HG02588 (cell line): ENCODE measurements at regions not wholly inside any gene's neighbourhood (a gene's known extent, or its start where the extent isn't known, plus 50 kb on each side); places are given as distances from the start of the nearest gene placed in this dataset.

Experiments
- ATAC-seq: cut with Tn5 transposase; IDR thresholded peaks from one replicate; pipeline ENCODE4 v1.9.1; 2021; ENCODE audit warnings: mild to moderate bottlenecking, moderate library complexity; ENCODE audit not compliant: unreplicated experiment

DNA sequence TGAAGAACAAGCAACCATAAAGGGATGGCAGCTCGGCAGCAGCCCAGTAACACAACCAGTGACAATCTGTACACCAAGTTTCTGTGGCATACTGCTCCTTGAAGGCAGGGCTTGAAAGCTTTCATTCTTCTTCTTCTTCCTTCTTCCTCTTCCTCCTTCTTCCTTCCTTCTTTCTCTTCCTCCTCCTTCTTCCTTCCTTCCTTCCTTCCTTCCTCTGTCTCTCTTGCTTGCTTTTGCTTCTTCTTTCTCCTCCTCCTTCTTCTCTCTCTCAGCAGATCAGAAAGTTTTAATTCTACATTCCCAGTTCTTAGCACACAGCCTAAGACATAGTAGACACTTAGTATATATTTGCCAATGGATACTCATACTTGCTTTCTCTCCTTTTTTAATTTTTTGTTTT is 95.9 kb downstream of the GLUL start:
- no peak for ATAC-seq

DNA sequence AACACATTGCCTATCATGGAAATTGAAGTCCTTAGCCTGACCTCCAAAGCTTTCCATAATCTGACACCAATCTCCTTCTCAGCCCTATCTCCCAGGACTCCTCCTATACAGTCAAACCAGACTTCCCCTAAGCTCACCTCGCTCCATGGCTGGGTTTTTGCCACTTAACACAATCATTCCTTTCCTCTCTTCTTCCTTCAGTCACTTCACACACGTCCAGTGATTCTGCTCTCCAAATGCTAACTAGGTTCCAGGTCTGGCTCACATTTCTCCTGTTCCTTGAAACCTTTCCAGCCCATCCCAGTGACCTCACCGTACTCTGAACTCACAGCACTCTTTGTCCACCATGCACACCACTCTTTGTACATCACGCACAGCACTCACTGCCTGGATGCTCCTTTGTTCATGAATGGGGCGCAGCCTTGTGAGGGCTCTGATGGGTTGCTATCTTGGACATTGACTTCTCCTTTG is 98.4 kb downstream of the GLUL start:
- ATAC-seq, result no peak

DNA sequence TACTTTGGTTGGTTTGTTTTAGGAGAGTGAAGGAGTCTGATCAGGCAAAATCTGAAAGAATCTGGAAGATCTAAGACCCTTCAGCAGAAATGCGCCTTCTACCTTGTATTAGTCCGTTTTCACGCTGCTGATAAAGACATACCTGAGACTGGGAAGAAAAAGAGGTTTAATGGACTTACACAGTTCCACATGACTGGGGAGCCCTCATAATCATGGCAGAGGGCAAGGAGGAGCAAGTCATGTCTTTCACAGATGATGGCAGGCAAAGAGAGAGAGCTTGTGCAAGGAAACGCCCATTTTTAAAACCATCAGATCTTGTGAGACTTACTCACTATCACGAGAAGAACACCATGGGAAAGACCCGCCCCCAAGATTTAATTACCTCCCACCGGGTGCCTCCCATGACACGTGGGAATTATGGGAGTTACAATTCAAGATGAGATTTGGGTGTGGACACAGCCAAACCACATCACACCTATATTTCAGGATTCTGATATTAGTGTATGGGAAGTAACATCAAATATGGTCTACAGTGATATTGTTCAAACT is 99.3 kb downstream of the GLUL start:
- ATAC-seq, result no peak

DNA sequence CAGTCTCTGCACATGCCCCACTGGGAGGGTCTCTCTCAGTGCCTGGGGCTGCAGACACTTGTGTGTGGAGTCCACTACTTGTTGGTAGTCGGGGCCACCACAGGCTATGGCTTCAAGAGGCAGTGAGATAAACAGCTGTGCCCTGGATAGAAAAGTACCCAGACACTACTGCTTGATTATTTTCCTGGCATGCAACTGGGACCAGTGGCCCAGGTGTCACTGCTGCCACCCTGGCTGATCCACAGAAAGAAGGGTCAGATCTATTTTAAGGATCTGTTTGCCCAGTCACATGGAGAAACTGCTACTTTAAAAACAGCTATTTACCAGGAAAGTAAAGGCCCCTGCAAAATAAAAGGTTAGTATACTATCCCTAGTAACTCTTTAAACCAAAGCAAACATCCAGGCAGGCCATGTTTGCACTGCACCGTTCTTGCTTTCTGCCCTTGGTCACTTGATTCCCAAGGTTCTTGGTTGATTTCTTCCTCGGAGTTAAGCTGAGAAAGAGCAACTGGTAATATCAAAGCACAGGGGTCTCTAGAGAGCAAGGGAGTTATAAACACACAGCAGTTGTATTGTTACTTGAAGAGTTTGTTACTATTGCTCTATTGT is 99.9 kb downstream of the GLUL start:
- no peak for ATAC-seq

DNA sequence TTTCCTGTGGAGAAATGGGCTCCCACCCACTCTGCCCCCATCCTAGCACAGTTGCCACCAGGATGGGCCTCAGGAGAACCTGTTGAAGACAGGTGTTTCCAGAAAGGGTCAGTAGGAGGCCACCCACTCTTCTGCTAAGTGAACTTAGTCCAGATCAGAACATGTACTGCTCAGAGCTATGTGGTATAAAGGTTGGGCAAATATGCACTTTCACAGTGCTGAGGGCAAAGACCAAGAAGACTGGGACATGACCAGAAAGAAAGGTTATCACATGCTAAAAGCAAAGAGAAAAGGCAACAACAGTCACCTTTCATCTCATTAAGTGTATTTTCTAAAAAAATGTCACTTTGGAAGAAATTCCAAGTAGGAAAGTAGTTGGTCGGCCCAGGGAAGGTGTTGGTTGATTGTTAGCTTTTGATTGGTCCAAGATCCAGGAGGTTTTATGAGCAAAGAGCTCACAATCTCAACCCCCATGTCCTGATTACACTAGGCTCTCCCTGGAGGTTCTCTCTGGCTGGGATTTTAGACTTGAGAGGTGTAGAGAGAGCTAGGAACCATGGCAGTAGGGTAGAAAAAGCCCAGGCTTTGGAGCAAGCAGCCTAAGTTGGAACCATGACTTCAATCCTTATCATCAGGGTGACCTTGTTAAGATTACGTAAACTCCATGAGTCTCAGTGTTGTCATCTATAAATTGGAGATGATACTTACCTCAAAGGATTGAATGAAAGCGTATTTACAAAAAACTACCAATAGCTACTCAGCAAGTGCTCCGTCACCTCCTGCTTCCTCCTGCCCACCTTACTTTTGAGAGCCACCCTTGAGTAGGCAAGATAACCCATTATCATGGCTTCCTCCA is 102.6 kb downstream of the GLUL start:
- no peak for ATAC-seq

DNA sequence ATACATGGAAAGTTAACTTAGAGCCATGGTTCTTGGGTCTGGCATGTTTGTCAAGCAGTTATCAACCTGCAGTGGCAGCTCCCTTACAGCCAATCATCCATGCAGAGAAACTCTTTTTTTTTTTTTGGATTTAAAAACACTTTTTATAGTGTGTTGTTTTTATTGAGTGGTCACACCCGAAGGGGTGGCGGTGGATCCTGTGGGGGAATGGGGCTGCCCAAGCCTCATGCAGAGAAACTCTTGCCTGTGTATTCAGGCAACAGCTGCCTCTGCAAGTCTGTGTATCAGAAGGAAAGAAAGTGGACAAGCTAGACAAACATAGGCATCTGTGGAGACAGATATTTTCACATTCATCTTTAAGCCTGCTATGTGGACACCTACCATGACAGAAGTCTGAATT is 104.8 kb downstream of the GLUL start:
- no peak for ATAC-seq

DNA sequence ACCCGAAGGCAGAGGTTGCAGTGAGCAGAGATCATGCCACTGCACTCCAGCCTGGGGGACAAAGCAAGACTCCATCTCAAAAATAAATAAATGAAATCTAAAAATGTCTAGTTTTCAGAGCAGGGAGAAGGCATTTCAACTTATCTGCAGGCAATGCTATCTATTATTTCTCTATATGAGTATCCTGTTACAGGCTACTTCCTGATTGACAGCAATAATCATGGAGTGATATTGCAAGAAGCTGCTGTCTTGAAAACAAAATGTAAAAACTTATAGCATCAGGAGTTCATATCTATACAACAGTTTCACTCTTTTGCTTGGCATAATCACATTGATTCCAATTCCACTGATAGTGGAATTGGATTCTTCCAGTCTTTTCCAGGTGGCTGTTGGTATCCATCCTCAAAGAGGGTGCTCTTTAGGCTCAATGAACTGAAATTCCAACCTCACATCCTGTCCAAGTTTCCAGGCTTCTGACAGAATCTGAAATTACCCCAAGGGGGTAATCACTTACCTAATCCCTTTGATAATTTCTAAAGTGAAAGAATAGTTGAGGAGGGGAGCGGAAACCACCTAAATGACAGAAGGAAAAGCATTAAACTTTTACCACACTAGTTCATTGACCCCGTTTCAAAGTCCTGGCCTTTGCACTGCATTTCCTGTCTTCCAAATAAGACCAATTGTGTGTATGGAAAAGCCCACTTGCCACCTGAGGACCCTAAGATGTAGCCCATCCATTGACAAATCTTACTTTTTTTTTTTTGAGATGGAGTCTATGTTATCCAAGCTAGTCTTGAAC is 107.6 kb downstream of the GLUL start:
- no peak for ATAC-seq

DNA sequence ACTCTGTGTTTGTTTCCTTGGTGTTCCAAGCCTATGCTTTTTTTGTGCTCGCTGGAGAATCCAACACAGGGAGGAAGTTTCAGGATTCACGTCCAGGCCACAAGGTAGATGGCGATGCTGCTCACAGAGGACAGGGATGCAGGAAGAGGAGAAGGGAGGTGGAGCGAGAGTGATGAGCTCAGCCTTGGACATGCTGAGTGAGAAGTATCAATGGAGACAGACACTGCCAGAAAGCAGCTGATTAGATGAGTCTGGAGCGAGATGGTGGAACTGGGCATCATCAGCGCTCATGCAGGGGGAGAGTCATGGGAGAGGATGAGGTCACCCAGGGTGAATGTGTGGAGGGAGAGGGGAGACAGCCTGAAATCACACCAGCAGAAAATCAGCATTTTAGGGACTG is 110.0 kb downstream of the GLUL start:
- no peak for ATAC-seq

DNA sequence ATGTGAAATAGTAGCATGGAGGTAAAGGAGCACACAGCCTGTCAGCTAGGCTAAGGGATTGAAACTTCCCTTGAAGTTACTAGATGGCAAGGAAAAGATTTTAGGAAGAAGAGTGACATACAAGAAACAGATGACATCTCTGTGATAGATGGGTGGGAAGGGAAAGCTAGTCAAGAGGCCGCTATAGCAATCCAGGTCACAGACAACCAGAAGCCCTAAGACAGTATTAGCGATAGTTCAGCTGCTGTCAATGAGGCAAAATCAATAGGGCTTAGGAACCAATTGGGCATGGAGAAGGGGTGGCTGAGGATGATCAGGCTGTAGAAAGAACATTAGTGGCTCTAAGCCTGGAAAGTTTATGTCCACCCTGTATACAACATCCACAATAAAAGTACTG is 111.1 kb downstream of the GLUL start:
- no peak for ATAC-seq

DNA sequence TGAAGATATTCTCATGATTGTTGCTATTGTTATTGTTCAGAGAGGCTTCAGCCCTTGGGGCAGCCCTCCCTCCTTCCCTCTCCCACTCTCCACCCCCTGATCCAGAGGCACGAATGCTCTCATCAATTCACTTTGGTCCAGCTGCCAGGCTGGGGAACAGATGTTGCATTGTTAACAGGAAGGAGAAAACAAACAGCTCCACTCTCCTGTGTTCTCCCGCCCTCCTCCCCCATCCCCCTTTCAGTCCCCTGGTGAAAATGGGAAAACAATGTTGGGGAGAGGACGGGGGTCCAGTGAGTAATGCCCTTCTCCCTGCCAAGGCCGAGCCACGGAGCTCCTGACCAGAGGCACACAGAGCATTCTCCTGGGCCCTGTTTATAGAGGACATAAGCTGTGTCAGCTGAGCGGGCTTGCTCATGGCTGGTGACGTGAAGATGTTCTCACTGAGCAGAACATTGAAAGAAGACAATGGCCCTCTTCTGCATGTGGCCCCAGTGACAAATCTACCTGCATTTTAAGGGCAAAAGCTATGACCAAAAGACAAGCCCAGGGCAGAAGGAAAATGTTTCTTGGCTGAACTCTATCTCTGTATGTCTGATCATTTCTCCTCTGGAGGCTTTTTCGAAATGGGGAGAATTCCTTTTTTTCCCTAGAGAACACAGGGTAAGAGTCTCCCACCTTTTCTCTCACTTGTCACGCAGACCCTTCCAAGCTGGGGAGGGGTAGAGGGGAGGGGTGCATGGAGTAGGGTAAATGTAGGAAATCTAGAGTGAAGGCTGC is 111.7 kb downstream of the GLUL start:
- ATAC-seq, result no peak

DNA sequence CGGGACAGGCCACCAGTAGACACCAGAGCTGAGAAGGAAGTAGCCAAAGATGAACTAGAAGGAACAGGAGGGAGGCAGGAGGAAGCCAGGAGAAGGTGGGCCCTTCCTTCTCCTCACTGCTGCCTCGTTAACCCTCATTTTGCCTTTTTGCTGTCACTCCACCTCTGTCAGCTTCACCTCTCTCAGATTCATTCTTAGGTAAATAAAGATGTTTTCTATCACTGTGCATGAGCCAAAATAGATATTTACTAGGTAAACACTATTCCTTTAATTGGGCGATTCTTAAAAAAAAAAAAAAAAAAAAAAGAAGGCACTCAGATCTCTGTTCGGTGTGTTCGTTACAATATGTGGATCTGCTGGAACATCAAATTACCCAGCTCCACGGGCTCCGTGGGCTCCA is 112.3 kb downstream of the GLUL start:
- no peak for ATAC-seq

DNA sequence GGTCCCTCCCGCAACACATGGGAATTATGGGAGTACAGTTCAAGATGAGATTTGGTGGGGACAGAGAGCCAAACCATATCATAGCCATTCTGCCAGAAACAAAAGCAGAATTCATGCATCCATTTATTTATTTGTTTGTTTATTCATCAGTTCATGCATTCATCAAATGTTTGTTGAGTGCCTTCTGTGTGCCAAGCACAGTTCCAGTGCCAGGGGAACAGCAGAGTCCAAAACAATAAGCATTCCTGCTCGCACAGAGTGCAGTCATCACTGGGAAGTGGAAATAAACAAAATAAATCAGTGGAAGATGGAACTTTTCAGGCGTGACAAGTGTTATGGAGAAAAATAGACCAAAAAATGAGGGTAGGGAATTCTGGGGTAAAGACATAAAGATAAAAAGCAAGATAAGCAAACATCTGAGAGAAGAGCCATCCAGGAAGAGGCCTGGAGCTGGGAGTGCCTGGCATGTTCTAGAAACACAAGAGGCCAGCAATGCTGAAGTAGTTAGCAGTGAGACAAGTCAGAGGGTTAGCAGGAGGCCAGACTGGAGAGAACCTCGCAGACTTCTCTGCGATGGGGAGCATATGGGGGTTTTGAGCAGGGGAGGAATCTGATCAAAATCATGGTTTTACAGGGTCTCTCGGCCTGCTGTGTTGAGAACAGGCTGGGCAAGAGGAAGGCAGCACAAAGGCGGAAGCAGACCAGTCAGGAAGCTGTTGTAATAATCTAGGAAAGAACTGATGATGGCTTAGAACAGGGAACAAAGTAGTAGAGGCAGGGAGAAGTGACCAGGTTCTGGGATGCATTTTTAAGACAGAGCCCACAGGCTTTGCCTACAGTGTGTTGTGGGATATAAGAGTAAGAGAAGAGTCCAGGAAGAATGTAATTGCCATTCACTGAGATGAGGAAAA is 113.2 kb downstream of the GLUL start:
- ATAC-seq, result no peak

DNA sequence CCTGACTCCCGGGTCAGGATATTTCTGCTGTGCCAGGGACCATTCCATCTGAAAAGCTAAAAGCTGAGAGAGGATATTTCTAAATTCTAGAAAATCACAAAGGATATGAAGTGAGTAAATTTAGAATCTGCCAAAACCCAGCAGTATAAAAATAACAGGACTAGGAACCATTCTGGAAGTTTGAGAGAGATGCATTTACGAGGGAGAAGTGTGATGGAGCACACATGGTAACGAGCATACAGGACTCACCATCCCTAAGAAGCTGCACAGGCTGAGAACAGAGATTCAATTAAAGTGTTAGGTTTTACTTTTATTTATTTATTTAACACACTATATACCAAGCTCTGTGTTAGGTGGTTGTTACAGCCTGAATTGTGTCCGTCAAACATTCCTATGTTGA is 116.3 kb downstream of the GLUL start:
- ATAC-seq, result no peak

DNA sequence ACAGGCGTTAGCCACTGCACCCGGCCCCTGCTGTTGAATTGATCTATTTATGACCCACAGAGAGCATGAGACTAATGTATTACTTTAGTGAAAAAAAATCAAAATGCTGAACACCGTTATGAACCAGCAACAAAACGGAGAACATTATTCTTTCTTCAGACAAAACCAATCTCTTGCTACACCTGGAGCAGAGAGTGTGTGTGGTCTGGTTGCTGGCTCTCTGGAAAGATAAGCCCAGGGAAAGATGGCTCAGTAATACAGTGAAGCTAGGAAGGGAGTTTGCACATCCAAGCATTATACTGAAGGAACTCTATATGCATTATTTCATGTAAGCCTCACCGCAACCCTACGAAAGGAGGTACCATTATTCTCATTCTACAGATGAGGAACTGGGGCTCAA is 117.0 kb downstream of the GLUL start:
- ATAC-seq, result no peak

DNA sequence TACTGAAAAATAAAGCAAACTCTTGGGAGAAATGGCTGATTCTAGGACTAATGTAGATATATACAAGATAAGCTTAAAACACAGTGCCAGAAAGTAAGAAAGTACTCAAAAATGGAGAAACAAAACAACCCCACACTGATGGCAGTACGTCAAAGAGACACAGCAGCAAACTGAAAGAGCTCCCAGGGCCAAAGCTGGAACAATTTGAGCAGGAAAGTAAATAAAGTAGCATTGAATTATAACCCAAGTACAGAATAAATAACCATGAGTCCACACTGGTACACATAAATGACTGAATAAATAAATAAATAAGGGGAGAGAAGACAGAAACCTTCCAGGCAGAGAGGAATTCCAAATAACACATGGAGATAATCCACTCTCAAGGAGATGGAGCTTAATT is 120.9 kb downstream of the GLUL start:
- ATAC-seq, result no peak

DNA sequence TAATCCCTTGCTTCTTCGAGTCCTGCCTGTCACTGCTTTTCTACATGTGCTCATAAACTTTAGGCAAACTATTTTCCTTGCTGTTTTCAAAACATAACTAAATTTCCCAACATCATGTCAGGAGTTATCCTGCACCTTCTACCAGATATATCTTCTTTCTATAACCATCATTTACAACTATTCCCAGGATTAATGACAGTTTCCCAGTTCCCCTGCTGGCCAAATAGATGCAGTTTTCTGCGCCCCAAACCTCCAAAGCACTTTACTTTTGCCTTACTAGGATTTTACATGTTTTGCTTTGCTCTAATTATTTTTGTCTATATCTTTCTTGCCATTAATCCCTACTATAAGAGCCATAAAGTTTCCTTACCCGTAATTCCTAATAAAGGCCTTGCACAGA is 122.5 kb downstream of the GLUL start:
- ATAC-seq, result no peak

DNA sequence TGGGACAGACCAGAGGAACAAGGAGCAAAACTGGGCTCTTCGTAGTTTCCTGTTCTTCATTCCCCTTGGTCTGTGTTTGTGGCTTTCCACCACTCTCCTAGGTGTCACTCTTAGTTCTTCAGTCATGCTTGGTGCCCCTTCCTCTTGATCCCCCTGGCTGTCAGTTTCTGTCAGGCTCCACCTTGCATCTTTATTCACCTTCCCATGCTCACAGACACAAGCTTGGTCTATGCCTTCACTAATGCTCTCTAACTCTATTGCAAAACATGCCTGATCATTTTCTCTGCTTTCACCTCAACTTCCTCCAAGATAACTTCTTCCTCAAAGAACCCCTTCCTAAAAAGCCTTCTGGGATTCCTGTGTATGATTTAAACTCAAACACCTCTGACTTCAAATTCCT is 122.9 kb downstream of the GLUL start:
- no peak for ATAC-seq

DNA sequence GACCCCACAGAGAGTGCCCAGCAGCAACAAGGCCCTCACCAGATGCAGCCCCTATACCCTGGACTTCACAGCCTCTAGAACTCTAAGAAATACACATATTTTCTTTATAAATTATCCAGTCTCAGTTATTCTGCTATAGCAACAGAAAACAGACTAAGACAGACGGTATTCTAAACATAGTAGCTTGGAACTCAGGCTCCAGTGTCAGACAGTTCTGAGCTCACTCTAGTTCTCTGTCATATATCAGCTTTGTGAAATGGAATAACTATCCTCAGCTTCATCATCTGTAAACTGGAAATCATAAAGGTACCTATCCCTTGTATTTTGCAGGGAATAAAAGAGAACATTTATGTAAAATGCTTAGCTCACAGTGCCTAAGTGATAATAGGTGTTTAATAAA is 127.4 kb downstream of the GLUL start:
- ATAC-seq, result no peak

DNA sequence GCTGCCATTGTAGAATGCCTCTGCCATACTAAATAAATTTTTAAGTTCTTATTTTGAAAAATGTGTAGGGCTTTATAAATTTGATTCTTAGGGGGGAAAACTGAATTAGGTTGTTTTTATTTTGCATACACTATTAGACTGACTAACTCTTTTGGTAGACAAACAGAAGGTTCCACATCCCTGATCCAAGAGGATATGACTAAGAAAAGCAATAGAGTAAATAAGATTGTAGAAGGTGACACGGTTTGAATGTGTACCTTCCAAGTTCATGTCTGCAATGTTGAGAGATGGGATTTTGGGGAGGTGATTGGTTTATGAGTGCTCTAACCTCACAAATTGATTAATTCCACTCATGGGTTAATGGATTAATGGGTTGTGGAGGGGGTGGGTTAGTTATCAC is 127.9 kb downstream of the GLUL start:
- no peak for ATAC-seq

DNA sequence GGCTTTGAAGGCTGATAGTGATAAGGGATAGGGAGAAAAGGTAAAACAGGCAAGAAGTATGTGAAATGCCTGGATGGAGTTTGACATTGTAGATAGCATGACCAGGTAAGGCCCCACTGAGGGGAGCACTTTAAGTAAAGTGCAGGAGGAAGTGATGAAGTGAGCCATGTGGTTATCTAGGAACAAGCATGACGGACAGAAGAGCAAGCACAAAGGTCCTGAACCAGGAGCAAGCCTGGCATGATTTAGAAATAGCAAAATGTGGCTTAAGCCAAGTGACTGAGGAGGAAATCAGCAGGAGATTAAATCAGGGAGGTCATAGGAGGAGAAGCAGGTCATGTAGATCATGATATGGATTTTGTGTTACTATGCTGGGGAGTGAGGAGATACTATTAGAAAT is 129.2 kb downstream of the GLUL start:
- no peak for ATAC-seq
